ENCODE measurements at regions not wholly inside any gene's neighbourhood (a gene's known extent, or its start where the extent isn't known, plus 50 kb on each side); places are given as distances from the start of the nearest gene placed in this dataset.
"Not testable (repeated sequence)": the region's sequence is repeated elsewhere in the genome, so short reads cannot be mapped to it uniquely, and the experiment has no call there.

- no peak overlapping the region for H3K4me3 ChIP-seq (ENCODE audit: low read depth, low read length)
- no peak for TF ChIP-seq CTCF (IDR thresholded peaks at IDR 0.05; ENCODE audit: borderline replicate concordance, insufficient read depth, low read depth, low read length)
These were observed 157.3 kb upstream of the SALL3 start for GRCh38 chr18:78822171-78822948.

GRCh38 chr18:78822949-78823285 lies 156.7 kb upstream of the SALL3 start:
- no peak for TF ChIP-seq CTCF (IDR thresholded peaks at IDR 0.05; ENCODE audit: borderline replicate concordance, insufficient read depth, low read depth, low read length)
- H3K4me3 ChIP-seq (ENCODE audit: low read depth, low read length), result no peak overlapping the region

GRCh38 chr18:78825168-78825567 lies 154.4 kb upstream of the SALL3 start:
- TF ChIP-seq CTCF (IDR thresholded peaks at IDR 0.05; ENCODE audit: borderline replicate concordance, insufficient read depth, low read depth, low read length), result no peak
- no peak overlapping the region for H3K4me3 ChIP-seq (ENCODE audit: low read depth, low read length)

GRCh38 chr18:78826631-78827030 lies 153.0 kb upstream of the SALL3 start:
- no peak overlapping the region for H3K4me3 ChIP-seq (ENCODE audit: low read depth, low read length)
- no peak for TF ChIP-seq CTCF (IDR thresholded peaks at IDR 0.05; ENCODE audit: borderline replicate concordance, insufficient read depth, low read depth, low read length)

- TF ChIP-seq CTCF (IDR thresholded peaks at IDR 0.05; ENCODE audit: borderline replicate concordance, insufficient read depth, low read depth, low read length), result no peak
- no peak overlapping the region for H3K4me3 ChIP-seq (ENCODE audit: low read depth, low read length)
These were observed 152.5 kb upstream of the SALL3 start for GRCh38 chr18:78827141-78827540.

GRCh38 chr18:78828131-78828530 lies 151.5 kb upstream of the SALL3 start:
- H3K4me3 ChIP-seq (ENCODE audit: low read depth, low read length), result no peak overlapping the region
- no peak for TF ChIP-seq CTCF (IDR thresholded peaks at IDR 0.05; ENCODE audit: borderline replicate concordance, insufficient read depth, low read depth, low read length)

- H3K4me3 ChIP-seq (ENCODE audit: low read depth, low read length), result not testable (repeated sequence)
These were observed 150.6 kb upstream of the SALL3 start for GRCh38 chr18:78829026-78829425.
